NCI-H345 (cell line): ENCODE measurements at regions not wholly inside any gene's neighbourhood (a gene's known extent, or its start where the extent isn't known, plus 50 kb on each side); places are given as distances from the start of the nearest gene placed in this dataset.

Experiments used
- DNase-seq: peaks from one replicate; lab custom pipeline; 2025; lab: John Stamatoyannopoulos, UW

DNA sequence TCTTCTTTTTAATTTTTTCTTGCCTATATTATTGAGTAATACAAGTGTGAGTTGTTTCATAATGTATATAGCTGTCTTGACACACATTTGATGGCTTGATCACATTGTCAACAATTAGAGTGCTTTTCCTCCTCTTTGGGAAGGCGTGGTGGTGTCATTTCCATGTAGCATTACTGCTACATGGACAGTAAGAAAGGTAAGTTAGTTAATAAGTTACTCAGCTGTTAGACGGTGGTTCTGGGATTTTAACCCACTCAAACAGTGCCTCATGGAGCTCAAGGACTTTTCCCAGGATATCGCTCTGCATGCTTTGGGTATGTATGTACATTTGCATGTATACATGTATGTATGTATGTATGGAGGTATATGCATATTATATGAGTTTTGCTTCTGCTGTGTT lies 94.6 kb downstream of the HAPSTR1 start:
- no peak for DNase-seq

GRCh38 chr16:9188721-9189120 lies 97.3 kb downstream of the HAPSTR1 start:
- DNase-seq = no peak

- DNase-seq = no peak
Measured at GRCh38 chr16:9191274-9191850, 99.9 kb downstream of the HAPSTR1 start.

- no peak for DNase-seq
Measured at GRCh38 chr16:9192746-9193145, 101.3 kb downstream of the HAPSTR1 start.

GRCh38 chr16:9195287-9195686 lies 103.8 kb downstream of the HAPSTR1 start:
- DNase-seq = no peak

GRCh38 chr16:9197957-9198661 lies 106.7 kb downstream of the HAPSTR1 start:
- DNase-seq = no peak

DNA sequence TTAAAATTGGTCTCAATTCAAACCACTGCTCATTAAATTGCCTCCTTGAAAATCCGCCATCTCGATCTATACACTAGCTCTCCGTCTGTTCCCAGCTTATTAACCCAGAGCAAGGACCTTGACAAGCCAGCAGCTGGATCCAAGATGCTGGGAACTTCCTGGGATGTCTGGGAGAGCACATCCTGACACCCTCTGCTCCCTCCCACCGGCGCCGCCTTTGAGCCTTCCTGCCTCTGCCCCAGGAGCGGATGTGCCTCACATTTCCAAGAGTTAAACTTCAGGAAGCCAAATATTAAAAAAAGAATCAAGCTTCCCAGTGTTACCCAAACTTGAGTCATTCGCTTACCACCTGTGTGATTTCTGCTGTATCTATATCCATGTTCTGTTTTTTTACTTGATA lies 107.9 kb downstream of the HAPSTR1 start:
- no peak for DNase-seq

GRCh38 chr16:9199751-9200150 lies 108.3 kb downstream of the HAPSTR1 start:
- no peak for DNase-seq

GRCh38 chr16:9203956-9204355 lies 112.5 kb downstream of the HAPSTR1 start:
- no peak for DNase-seq

DNA sequence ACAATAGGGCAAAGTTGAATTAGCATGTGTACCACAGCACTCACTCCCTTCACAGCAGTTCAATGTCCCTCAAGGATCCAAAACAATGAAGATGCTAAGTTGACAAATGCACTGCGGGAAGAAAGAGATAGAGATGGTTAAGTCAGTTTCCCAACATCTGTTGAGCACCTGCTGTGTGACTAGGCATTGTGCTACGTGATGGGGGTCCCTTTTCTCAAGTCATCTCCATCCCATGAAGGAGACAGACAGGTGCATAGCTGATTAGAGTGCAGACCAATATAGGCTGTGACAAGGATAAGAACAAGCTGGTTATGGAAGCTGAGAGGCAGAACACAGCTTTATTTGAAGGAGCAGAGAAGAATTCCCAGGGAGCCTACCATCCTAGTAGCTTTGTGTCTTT lies 114.2 kb downstream of the HAPSTR1 start:
- no peak for DNase-seq

DNA sequence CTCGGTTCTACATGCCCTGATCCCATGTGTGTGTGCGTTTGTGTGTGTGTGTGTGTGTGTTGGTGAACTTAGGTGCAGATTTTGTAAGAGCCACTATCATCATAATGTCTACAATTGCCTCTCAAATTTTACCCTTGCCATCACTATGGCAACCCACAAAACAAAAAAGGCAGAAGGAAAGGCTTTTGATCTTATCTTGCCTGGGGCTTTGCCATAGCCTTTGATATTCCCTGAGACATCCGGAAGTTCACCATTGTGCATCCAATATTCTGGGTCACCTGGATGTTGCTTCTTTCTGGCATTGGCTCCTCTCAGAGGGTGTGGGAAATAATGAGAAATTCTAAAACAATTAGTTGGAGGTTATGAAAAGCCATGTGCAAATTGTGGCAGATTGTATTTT lies 114.7 kb downstream of the HAPSTR1 start:
- DNase-seq = no peak

DNA sequence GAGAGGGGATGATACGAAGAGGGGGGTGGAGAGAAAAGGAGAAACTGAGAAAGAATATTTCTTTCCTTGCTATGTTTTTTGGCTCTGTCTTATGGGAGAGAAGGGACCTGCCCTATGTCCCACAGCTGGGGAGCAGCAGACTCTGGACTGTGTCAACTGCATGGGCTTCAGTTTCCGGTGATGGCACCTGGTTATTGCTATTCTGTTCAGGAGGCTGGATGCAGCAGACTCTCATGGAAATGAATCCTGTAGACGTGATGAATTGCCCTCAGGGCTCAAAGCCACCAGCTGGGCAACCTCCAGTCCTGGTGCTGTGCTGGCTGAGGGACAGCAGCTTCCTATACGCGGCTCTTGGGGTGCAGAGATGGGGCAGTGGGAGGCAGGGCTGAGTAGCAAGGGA lies 121.2 kb downstream of the HAPSTR1 start:
- no peak for DNase-seq

GRCh38 chr16:9219813-9220212 lies 128.4 kb downstream of the HAPSTR1 start:
- DNase-seq = no peak

DNA sequence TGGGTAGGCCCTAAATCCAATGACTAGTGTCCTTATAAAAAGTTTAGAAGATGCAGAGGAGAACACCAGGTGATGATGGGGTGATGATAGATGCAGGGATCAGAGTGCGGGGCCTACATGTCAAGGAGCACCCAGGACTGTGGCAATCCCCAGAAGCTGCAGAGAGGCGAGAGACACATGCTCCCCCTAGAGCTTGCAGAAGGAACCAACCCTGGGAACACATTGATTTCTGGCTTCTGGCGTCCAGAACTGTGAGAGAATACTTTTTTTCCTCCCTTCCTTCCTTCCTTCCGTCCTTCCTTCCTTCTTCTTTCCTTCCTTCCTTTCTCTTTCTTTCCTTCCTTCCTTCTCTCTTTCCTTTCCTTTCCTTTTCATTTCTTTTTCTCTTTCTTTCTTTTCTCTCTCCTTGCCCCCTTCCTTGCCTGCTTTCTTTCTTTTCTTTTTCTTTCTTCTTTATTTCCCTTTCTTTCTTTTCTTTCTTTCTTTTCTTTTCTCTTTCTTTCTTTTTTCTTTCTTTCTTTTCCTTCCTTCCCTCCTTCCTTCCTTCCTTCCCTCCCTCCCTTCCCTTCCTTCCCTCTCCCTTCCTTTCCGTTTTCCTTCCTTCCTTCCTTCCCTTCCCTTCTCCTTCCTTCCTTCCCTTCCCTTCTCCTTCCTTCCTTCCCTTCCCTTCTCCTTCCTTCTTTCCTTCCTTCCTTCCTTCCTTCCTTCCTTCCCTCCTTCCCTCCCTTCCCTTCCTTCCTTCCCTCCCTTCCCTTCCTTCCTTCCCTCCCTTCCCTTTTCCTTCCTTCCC lies 134.3 kb downstream of the HAPSTR1 start:
- no peak for DNase-seq

DNA sequence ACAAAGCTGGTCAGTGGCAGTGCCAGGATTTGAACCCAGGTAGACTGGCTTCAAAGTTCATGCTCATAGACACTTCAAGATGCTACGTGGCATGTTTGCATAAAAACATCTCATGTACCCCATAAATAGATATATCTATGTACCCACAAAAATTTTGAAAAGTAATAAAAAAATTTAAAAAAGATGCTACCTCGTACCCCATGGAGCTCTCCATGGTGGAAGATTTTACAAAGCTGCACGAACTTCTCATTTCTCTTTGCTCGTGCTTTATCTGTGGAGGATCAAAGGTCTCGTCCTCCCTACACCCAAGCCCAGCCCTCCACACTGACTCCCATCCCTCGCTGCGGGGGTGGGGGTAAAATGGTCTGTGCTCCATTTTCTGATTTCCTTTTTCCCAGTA lies 135.5 kb downstream of the HAPSTR1 start:
- no peak for DNase-seq

DNA sequence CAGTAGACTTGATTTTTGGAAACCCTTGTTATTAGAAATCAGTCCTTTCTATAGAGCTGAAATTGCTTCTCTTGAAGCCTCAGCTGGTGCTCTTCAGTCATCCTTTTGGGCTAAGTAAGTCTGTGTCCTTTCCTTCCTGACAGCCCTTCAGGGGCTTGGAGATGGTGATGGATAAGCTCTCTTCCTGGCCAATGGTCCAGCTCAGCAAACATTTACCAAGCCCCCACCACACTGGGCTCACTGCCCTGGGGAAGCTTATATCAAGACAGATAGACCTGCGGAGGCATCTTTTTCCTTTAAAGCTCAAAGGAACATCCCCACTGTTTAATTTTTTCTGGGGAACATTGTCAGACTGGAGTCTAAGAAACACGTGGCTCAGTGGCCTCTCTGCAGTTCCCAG lies 139.6 kb downstream of the HAPSTR1 start:
- DNase-seq = no peak

GRCh38 chr16:9232102-9232770 lies 140.8 kb downstream of the HAPSTR1 start:
- no peak for DNase-seq

- DNase-seq = no peak
Measured at GRCh38 chr16:9235867-9236266, 144.4 kb downstream of the HAPSTR1 start.

- no peak for DNase-seq
Measured at GRCh38 chr16:9236319-9236718, 144.9 kb downstream of the HAPSTR1 start.

- no peak for DNase-seq
Measured at GRCh38 chr16:9238346-9238745, 146.9 kb downstream of the HAPSTR1 start.

DNA sequence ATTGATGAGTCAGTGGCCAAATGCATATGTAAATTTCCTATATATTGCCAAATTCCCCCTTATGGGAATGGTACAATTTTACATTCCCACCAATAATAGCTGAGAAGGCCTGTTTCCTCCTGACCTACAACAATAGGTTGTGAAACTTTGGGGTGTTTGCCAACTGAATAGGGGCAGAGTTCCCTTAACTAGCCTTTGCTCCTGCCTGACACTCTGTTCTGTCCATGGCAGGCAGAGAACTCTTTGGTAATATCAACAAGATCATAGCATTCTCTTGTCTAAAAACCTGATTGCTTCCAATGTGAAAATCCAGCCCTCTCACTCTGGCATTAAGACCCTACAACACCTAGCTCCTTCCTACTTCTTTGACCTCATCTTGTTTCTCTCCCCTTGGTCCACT lies 149.7 kb downstream of the HAPSTR1 start:
- no peak for DNase-seq

DNA sequence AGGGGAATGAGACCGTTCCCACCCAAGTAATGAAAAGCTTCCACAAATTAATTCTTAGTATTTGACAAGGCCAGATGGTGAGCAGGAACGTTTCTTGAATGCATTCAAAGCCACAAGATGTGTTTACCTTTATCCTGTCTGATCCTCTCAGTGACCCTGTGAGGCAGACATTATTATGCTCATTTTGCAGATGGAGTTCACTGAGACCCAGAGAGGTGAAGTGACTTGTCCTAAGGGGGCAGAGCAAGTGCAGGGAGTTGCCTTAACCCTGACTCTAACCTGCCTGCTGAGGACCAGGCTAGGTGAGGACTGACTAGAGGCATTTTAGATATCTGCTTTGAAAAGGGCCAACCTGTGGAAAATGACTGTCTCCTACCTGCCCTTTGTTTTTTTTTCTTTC lies 156.7 kb downstream of the HAPSTR1 start:
- no peak for DNase-seq

DNA sequence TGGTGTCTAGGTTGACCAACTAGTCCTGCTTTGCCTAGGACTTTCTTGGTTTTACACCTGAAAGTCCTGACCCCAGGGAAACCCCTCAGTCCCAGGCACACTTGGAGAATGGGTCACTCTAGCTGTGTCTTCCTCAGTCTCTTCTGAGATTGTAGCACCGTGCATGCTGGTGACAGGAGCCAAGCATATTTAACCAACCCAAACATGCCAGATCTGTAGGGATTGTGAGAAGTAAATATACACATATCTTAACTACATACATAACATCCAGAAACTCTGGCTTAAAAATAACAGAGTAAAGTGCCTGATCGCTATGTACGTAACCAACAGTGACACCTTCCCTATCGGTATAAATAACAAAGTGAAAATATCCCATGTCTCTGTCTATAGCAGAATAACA lies 158.1 kb downstream of the HAPSTR1 start:
- DNase-seq = no peak
